ENCODE measurements at regions not wholly inside any gene's neighbourhood (a gene's known extent, or its start where the extent isn't known, plus 50 kb on each side); places are given as distances from the start of the nearest gene placed in this dataset.

GRCh38 chr2:6211236-6211635 lies 519.1 kb downstream of the SOX11 start:
- no peaks in the 10 kb centered on the region for H3K9me3 Mint-ChIP-seq (ENCODE audit: unreplicated experiment)
- DNase-seq (ENCODE audit: extremely low spot score, unreplicated experiment), result no peak
- H3K36me3 Mint-ChIP-seq (ENCODE audit: unreplicated experiment), result no peaks in the 10 kb centered on the region
- TF ChIP-seq, protein P1, sequence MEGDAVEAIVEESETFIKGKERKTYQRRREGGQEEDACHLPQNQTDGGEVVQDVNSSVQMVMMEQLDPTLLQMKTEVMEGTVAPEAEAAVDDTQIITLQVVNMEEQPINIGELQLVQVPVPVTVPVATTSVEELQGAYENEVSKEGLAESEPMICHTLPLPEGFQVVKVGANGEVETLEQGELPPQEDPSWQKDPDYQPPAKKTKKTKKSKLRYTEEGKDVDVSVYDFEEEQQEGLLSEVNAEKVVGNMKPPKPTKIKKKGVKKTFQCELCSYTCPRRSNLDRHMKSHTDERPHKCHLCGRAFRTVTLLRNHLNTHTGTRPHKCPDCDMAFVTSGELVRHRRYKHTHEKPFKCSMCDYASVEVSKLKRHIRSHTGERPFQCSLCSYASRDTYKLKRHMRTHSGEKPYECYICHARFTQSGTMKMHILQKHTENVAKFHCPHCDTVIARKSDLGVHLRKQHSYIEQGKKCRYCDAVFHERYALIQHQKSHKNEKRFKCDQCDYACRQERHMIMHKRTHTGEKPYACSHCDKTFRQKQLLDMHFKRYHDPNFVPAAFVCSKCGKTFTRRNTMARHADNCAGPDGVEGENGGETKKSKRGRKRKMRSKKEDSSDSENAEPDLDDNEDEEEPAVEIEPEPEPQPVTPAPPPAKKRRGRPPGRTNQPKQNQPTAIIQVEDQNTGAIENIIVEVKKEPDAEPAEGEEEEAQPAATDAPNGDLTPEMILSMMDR (IDR thresholded peaks at IDR 0.05), result no peak
- peaks cover 25% of the 10 kb centered on the region for H3K4me1 Mint-ChIP-seq (ENCODE audit: unreplicated experiment)
- H3K4me3 Mint-ChIP-seq (ENCODE audit: unreplicated experiment), result no peak overlapping the region
- H3K27ac Mint-ChIP-seq (ENCODE audit: unreplicated experiment), result no peak overlapping the region
- H3K27me3 Mint-ChIP-seq (ENCODE audit: unreplicated experiment), result no peaks in the 10 kb centered on the region

GRCh38 chr2:6212491-6212890 lies 520.3 kb downstream of the SOX11 start:
- no peak overlapping the region for H3K4me3 Mint-ChIP-seq (ENCODE audit: unreplicated experiment)
- H3K36me3 Mint-ChIP-seq (ENCODE audit: unreplicated experiment), result no peaks in the 10 kb centered on the region
- H3K9me3 Mint-ChIP-seq (ENCODE audit: unreplicated experiment), result no peaks in the 10 kb centered on the region
- H3K4me1 Mint-ChIP-seq (ENCODE audit: unreplicated experiment), result peaks cover 25% of the 10 kb centered on the region
- H3K27me3 Mint-ChIP-seq (ENCODE audit: unreplicated experiment), result no peaks in the 10 kb centered on the region
- TF ChIP-seq, protein P1 (IDR thresholded peaks at IDR 0.05), result no peak
- no peak for DNase-seq (ENCODE audit: extremely low spot score, unreplicated experiment)
- H3K27ac Mint-ChIP-seq (ENCODE audit: unreplicated experiment), result no peak overlapping the region

DNA sequence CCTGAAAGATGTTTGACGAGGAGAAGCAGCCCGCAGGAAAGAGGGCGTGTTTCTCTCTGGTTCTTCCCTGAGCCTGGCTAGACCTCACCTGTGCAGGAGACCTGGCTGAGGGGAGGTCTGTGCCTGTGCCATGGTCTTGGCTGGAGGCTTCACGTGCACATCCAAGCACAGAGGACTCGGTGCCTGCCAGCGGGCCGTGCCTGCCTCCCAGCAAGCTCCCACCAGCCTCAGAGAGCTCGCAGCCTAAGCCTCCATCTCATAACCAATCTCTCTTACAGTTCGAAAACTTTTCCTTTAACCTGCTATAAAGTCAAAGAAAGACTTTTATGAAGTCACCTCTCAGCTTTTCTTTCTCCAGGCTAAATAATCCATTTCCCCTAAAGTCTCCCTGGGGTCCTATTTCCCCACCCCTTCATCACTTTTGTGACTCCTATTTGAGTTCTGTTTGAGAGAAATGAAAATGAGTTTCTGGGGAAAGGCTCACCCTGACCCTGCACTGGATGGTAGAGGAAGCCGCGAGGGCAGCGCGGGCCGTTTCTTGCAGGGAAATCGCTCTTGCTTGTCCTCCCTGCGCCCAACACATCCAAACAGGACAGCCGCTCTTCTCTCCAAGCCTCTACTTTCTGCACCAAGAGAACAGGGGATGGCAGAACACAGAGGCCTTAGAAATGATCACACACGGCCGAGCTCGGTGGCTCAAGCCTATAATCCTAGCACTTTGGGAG lies 521.0 kb downstream of the SOX11 start:
- no peak for DNase-seq (ENCODE audit: extremely low spot score, unreplicated experiment)
- no peaks in the 10 kb centered on the region for H3K36me3 Mint-ChIP-seq (ENCODE audit: unreplicated experiment)
- no peaks in the 10 kb centered on the region for H3K9me3 Mint-ChIP-seq (ENCODE audit: unreplicated experiment)
- peaks cover 25% of the 10 kb centered on the region for H3K4me1 Mint-ChIP-seq (ENCODE audit: unreplicated experiment)
- TF ChIP-seq, protein P1 (IDR thresholded peaks at IDR 0.05), result no peak
- H3K4me3 Mint-ChIP-seq (ENCODE audit: unreplicated experiment), result no peak overlapping the region
- H3K27ac Mint-ChIP-seq (ENCODE audit: unreplicated experiment), result no peak overlapping the region
- no peaks in the 10 kb centered on the region for H3K27me3 Mint-ChIP-seq (ENCODE audit: unreplicated experiment)

GRCh38 chr2:6214471-6214870 lies 522.3 kb downstream of the SOX11 start:
- TF ChIP-seq, protein P1 (IDR thresholded peaks at IDR 0.05), result peak; percentile 21
- Mint-ChIP-seq H3K4me1 (ENCODE audit: unreplicated experiment) (peaks cover 25% of the 10 kb centered on the region), H3K27ac (ENCODE audit: unreplicated experiment) (no peak overlapping the region), H3K4me3 (ENCODE audit: unreplicated experiment) (no peak overlapping the region), H3K27me3 (ENCODE audit: unreplicated experiment) (no peaks in the 10 kb centered on the region), H3K36me3 (ENCODE audit: unreplicated experiment) (no peaks in the 10 kb centered on the region), H3K9me3 (ENCODE audit: unreplicated experiment) (no peaks in the 10 kb centered on the region)
- DNase-seq (ENCODE audit: extremely low spot score, unreplicated experiment), result no peak

GRCh38 chr2:6215053-6215452 lies 522.9 kb downstream of the SOX11 start:
- H3K4me1 Mint-ChIP-seq (ENCODE audit: unreplicated experiment), result peaks cover 20% of the 10 kb centered on the region
- no peaks in the 10 kb centered on the region for H3K36me3 Mint-ChIP-seq (ENCODE audit: unreplicated experiment)
- no peaks in the 10 kb centered on the region for H3K9me3 Mint-ChIP-seq (ENCODE audit: unreplicated experiment)
- no peak overlapping the region for H3K4me3 Mint-ChIP-seq (ENCODE audit: unreplicated experiment)
- no peaks in the 10 kb centered on the region for H3K27me3 Mint-ChIP-seq (ENCODE audit: unreplicated experiment)
- no peak overlapping the region for H3K27ac Mint-ChIP-seq (ENCODE audit: unreplicated experiment)
- TF ChIP-seq, protein P1 (IDR thresholded peaks at IDR 0.05), result no peak
- DNase-seq (ENCODE audit: extremely low spot score, unreplicated experiment), result no peak

Data from osteocyte (in vitro differentiated cells).